ENCODE measurements at regions not wholly inside any gene's neighbourhood (a gene's known extent, or its start where the extent isn't known, plus 50 kb on each side); places are given as distances from the start of the nearest gene placed in this dataset.
"Not testable (repeated sequence)": the region's sequence is repeated elsewhere in the genome, so short reads cannot be mapped to it uniquely, and the experiment has no call there.

DNA sequence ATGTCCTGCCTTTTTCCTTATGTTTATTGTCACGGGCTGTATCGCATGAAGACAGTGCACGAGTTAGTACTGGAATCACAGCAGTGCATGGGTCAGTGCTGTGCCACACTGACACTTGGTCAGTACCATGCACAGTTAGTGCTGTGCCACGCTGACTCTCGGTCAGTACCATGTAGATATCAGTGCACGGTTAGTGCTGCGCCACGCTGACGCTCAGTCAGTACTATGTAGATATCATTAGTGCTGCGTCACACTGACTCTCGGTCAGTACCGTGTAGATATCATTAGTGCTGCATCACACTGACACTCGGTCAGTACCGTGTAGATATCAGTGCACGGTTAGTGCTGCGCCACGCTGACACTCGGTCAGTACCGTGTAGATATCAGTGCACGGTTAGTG is 104.1 kb downstream of the NPIPB11 start:
- TF ChIP-seq, protein P1, sequence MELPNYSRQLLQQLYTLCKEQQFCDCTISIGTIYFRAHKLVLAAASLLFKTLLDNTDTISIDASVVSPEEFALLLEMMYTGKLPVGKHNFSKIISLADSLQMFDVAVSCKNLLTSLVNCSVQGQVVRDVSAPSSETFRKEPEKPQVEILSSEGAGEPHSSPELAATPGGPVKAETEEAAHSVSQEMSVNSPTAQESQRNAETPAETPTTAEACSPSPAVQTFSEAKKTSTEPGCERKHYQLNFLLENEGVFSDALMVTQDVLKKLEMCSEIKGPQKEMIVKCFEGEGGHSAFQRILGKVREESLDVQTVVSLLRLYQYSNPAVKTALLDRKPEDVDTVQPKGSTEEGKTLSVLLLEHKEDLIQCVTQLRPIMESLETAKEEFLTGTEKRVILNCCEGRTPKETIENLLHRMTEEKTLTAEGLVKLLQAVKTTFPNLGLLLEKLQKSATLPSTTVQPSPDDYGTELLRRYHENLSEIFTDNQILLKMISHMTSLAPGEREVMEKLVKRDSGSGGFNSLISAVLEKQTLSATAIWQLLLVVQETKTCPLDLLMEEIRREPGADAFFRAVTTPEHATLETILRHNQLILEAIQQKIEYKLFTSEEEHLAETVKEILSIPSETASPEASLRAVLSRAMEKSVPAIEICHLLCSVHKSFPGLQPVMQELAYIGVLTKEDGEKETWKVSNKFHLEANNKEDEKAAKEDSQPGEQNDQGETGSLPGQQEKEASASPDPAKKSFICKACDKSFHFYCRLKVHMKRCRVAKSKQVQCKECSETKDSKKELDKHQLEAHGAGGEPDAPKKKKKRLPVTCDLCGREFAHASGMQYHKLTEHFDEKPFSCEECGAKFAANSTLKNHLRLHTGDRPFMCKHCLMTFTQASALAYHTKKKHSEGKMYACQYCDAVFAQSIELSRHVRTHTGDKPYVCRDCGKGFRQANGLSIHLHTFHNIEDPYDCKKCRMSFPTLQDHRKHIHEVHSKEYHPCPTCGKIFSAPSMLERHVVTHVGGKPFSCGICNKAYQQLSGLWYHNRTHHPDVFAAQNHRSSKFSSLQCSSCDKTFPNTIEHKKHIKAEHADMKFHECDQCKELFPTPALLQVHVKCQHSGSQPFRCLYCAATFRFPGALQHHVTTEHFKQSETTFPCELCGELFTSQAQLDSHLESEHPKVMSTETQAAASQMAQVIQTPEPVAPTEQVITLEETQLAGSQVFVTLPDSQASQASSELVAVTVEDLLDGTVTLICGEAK (IDR thresholded peaks at IDR 0.05), result not testable (repeated sequence)
- TF ChIP-seq, protein P1 (CRISPR knock-in tag; IDR thresholded peaks at IDR 0.05), result not testable (repeated sequence)
- TF ChIP-seq SPI1 (IDR thresholded peaks at IDR 0.05; ENCODE audit: borderline replicate concordance, low read depth, low read length); SMARCE1 (IDR thresholded peaks at IDR 0.05); THRAP3 (IDR thresholded peaks at IDR 0.05; ENCODE audit: borderline replicate concordance); ZNF280B (CRISPR knock-in tag; IDR thresholded peaks at IDR 0.05); STAG1 (CRISPR knock-in tag; IDR thresholded peaks at IDR 0.05; ENCODE audit: borderline replicate concordance): not testable (repeated sequence)
- TF ChIP-seq, protein P2, sequence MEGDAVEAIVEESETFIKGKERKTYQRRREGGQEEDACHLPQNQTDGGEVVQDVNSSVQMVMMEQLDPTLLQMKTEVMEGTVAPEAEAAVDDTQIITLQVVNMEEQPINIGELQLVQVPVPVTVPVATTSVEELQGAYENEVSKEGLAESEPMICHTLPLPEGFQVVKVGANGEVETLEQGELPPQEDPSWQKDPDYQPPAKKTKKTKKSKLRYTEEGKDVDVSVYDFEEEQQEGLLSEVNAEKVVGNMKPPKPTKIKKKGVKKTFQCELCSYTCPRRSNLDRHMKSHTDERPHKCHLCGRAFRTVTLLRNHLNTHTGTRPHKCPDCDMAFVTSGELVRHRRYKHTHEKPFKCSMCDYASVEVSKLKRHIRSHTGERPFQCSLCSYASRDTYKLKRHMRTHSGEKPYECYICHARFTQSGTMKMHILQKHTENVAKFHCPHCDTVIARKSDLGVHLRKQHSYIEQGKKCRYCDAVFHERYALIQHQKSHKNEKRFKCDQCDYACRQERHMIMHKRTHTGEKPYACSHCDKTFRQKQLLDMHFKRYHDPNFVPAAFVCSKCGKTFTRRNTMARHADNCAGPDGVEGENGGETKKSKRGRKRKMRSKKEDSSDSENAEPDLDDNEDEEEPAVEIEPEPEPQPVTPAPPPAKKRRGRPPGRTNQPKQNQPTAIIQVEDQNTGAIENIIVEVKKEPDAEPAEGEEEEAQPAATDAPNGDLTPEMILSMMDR (IDR thresholded peaks at IDR 0.05 in 2 of 3, conservative IDR thresholded peaks at IDR 0.05 in 1 of 3; ENCODE audit: insufficient read depth in 2 of 3, low read depth in 1 of 3, low read length in 3 of 3), result not testable (repeated sequence)
- TF ChIP-seq MAX (CRISPR knock-in tag; IDR thresholded peaks at IDR 0.05), result peak; percentile 37; the same call in 1 of the 2 replicates

Measured in K562 (cell line).